Thyroid gland (tissue), 4 donors: ENCODE measurements at regions not wholly inside any gene's neighbourhood (a gene's known extent, or its start where the extent isn't known, plus 50 kb on each side); places are given as distances from the start of the nearest gene placed in this dataset.
A peak's percentile ranks its signal among the peaks of the same experiment; 100 is the strongest.
"Not testable (repeated sequence)": the region's sequence is repeated elsewhere in the genome, so short reads cannot be mapped to it uniquely, and the experiment has no call there.

Source experiments
- DNase-seq, 2 donors: peaks; one replicate each; pipeline ENCODE4 v3.0.0-alpha.2; 2019
- H3K27ac ChIP-seq, 3 donors: fragments of 200-600 bp; sonication (generic); 1 replicate in 2 of 3; 2 replicates in 1 of 3; pipeline ENCODE4 v1.5.1; 2016 to 2019; ENCODE audit warnings: mild to moderate bottlenecking in 1 of 3, moderate library complexity in 1 of 3
- H3K27me3 ChIP-seq: fragments of 200-600 bp; sonication (generic); one replicate; pipeline ENCODE4 v1.5.1; 2019
- H3K36me3 ChIP-seq, 2 donors: fragments of 200-600 bp; sonication (generic); one replicate each; pipeline ENCODE4 v1.5.1; 2016 to 2019
- H3K4me1 ChIP-seq, 2 donors: fragments of 200-600 bp; sonication (generic); one replicate each; pipeline ENCODE4 v1.5.1; 2017 to 2019
- H3K4me3 ChIP-seq, 3 donors: fragments of 200-600 bp; sonication (generic); replicated peaks in 1 of 3; 1 replicate in 2 of 3; 2 replicates in 1 of 3; pipeline ENCODE4 v1.5.1; 2016; ENCODE audit warnings: mild to moderate bottlenecking in 1 of 3
- H3K9me3 ChIP-seq: fragments of 200-600 bp; sonication (generic); one replicate; pipeline ENCODE4 v1.5.1; 2017
- WGBS, 2 donors: methylation state at CpG; one replicate each; pipeline ENCODE4 v1.1.5; 2017; 5-methylcytosine and 5-hydroxymethylcytosine counted together
- intact Hi-C: fragments of 100-400 bp; cut with DNase I; formaldehyde crosslinking; loops from one replicate; pipeline ENCODE4 v1.15.1; 2023

- DNase-seq, intact Hi-C loops, H3K9me3 ChIP-seq, H3K27ac ChIP-seq, H3K36me3 ChIP-seq, H3K4me3 ChIP-seq, H3K4me1 ChIP-seq, H3K27me3 ChIP-seq: not testable (repeated sequence)
- WGBS, 2 donors: no CpG with 5 or more reads among the region's 10 CpGs
Measured at GRCh38 chrX:63233013-63233412, 118.1 kb downstream of the SPIN4 start.

GRCh38 chrX:63218202-63218601 lies 132.9 kb downstream of the SPIN4 start:
- DNase-seq, intact Hi-C loops, H3K27ac ChIP-seq, H3K36me3 ChIP-seq, H3K9me3 ChIP-seq, H3K27me3 ChIP-seq, H3K4me1 ChIP-seq, H3K4me3 ChIP-seq: not testable (repeated sequence)
- WGBS, 2 donors: no CpG with 5 or more reads among the region's 1 CpG

DNA sequence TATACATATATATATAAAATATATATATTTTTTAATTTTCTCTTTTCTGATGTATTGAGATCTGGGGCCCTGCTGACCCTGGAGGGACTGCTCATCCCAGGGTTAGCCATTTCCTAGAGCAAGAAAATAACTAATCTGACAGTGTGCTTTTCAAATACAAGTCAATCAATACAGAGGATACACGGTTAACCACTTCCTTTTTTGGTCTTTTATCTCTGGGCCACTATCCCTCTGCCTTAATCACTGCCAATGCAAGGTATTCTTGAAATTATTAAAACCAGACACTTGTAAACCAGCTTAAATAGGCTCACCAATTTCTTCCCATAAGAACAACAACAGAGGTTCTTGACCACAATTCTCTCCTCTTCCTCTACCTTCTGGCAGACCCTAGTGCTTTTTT lies 133.6 kb downstream of the SPIN4 start:
- WGBS, 2 donors: no CpG with 5 or more reads among the region's 1 CpG
- H3K4me3 ChIP-seq, H3K9me3 ChIP-seq, H3K4me1 ChIP-seq, intact Hi-C loops, DNase-seq, H3K27ac ChIP-seq, H3K27me3 ChIP-seq, H3K36me3 ChIP-seq: not testable (repeated sequence)

GRCh38 chrX:63209645-63210044 lies 141.5 kb downstream of the SPIN4 start:
- H3K4me3 ChIP-seq, H3K36me3 ChIP-seq, H3K4me1 ChIP-seq, DNase-seq, intact Hi-C loops, H3K9me3 ChIP-seq, H3K27me3 ChIP-seq, H3K27ac ChIP-seq: not testable (repeated sequence)
- WGBS, 2 donors: no CpG with 5 or more reads among the region's 1 CpG

GRCh38 chrX:63209128-63209527 lies 142.0 kb downstream of the SPIN4 start:
- H3K36me3 ChIP-seq, H3K4me3 ChIP-seq, H3K4me1 ChIP-seq, H3K27me3 ChIP-seq, H3K9me3 ChIP-seq, DNase-seq, intact Hi-C loops, H3K27ac ChIP-seq: not testable (repeated sequence)
- WGBS, 2 donors: no CpG with 5 or more reads among the region's 4 CpGs

GRCh38 chrX:63204266-63205074 lies 146.7 kb downstream of the SPIN4 start:
- intact Hi-C loops, DNase-seq, H3K36me3 ChIP-seq, H3K4me1 ChIP-seq, H3K27ac ChIP-seq, H3K9me3 ChIP-seq, H3K4me3 ChIP-seq, H3K27me3 ChIP-seq: not testable (repeated sequence)
- no CpG with 5 or more reads among the region's 7 CpGs for WGBS, 2 donors

GRCh38 chrX:63201987-63202386 lies 149.1 kb downstream of the SPIN4 start:
- intact Hi-C loops, H3K4me3 ChIP-seq, H3K9me3 ChIP-seq, DNase-seq, H3K4me1 ChIP-seq, H3K27me3 ChIP-seq, H3K27ac ChIP-seq, H3K36me3 ChIP-seq: not testable (repeated sequence)
- WGBS, 2 donors: no CpG with 5 or more reads among the region's 4 CpGs

DNA sequence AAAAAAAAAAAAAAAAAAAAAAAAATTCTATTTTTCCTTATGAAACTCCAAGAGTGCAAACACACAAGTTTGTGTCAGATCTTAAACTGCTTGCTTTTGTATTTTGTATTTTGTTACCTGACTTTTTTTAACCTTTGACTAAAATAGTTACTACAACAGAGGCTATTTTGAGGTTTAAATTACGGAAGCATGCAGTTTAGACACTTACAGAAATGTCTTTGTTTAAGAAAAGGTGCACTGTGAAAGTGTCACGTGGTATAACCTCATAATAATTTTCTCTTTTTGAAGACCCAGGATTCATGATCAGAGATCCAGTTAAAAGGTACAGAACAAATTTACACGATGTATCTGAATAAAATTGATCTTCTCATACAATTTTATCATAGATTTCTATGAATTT lies 152.4 kb downstream of the SPIN4 start:
- H3K9me3 ChIP-seq, H3K36me3 ChIP-seq, H3K27me3 ChIP-seq, H3K27ac ChIP-seq, DNase-seq, H3K4me1 ChIP-seq, H3K4me3 ChIP-seq, intact Hi-C loops: not testable (repeated sequence)
- no CpG with 5 or more reads among the region's 3 CpGs for WGBS, 2 donors

- H3K9me3 ChIP-seq, H3K36me3 ChIP-seq, H3K27me3 ChIP-seq, H3K4me3 ChIP-seq, H3K27ac ChIP-seq, intact Hi-C loops, H3K4me1 ChIP-seq: not testable (repeated sequence)
- WGBS, 2 donors: 100% methylated on average over 2 of the region's 29 CpGs; no CpG with 5 or more reads in 1 of the 2 donors
- peak in 1 of 2 donors; percentile 0 for DNase-seq
Measured at GRCh38 chrX:63192366-63193041, 158.6 kb downstream of the SPIN4 start.
